GM23338 (cell line): ENCODE measurements at regions not wholly inside any gene's neighbourhood (a gene's known extent, or its start where the extent isn't known, plus 50 kb on each side); places are given as distances from the start of the nearest gene placed in this dataset.

Source experiments
- ATAC-seq: fragments of 200-7000 bp; cut with Tn5 transposase; 3 replicates; pipeline ENCODE4 v1.9.1; 2020
- DNase-seq: peaks from one replicate; pipeline ENCODE4 v3.0.0-alpha.2; 2015; ENCODE audit warnings: low spot score
- H2AFZ ChIP-seq: fragments of 200-600 bp; sonication (generic); 2 replicates; pipeline ENCODE4 v1.8.0; 2016; ENCODE audit warnings: antibody characterized with exemption, mild to moderate bottlenecking, moderate library complexity
- H3F3A ChIP-seq: fragments of 200-600 bp; sonication (generic); replicated peaks from 2 replicates; pipeline ENCODE4 v1.8.0; 2017; ENCODE audit warnings: antibody characterized with exemption, mixed run types, low read depth
- H3K27ac ChIP-seq: fragments of 200-600 bp; sonication (generic); 2 replicates; pipeline ENCODE4 v1.6.1; 2016; ENCODE audit warnings: low read depth
- H3K27me3 ChIP-seq: fragments of 200-600 bp; sonication (generic); 2 replicates; pipeline ENCODE4 v1.8.0; 2016; ENCODE audit warnings: mild to moderate bottlenecking, mixed run types, moderate library complexity; ENCODE audit not compliant: insufficient read depth
- H3K36me3 ChIP-seq: fragments of 200-600 bp; sonication (generic); 2 replicates; pipeline ENCODE4 v1.8.0; 2016; ENCODE audit warnings: mild to moderate bottlenecking; ENCODE audit not compliant: insufficient read depth
- H3K4me1 ChIP-seq: fragments of 200-600 bp; sonication (generic); 2 replicates; pipeline ENCODE4 v1.8.0; 2016; ENCODE audit warnings: mild to moderate bottlenecking, moderate library complexity; ENCODE audit not compliant: insufficient read depth
- H3K4me2 ChIP-seq: fragments of 200-600 bp; sonication (generic); 2 replicates; pipeline ENCODE4 v1.7.1; 2017; ENCODE audit warnings: mixed run types
- H3K4me3 ChIP-seq: fragments of 200-600 bp; sonication (generic); 2 replicates; pipeline ENCODE4 v1.6.1; 2016; ENCODE audit warnings: mixed run types
- H3K79me2 ChIP-seq: fragments of 200-600 bp; sonication (generic); replicated peaks from 2 replicates; pipeline ENCODE4 v1.8.0; 2017; ENCODE audit warnings: mild to moderate bottlenecking; ENCODE audit not compliant: insufficient read depth
- H3K9me2 ChIP-seq: fragments of 200-600 bp; sonication (generic); 2 replicates; pipeline ENCODE4 v1.8.0; 2017; ENCODE audit not compliant: insufficient read depth
- H4K20me1 ChIP-seq: fragments of 200-600 bp; sonication (generic); replicated peaks from 2 replicates; pipeline ENCODE4 v1.8.0; 2017; ENCODE audit warnings: mild to moderate bottlenecking; ENCODE audit not compliant: insufficient read depth
- H3K27ac Mint-ChIP-seq: 2 replicates; pipeline ENCODE4 v1.8.0; 2020; ENCODE audit warnings: inconsistent platforms, mild to moderate bottlenecking, moderate library complexity, mixed read lengths
- H3K27me3 Mint-ChIP-seq: 3 replicates; pipeline ENCODE4 v1.8.0; 2022; ENCODE audit warnings: low read depth, mild to moderate bottlenecking, moderate library complexity, mixed read lengths, inconsistent platforms; ENCODE audit not compliant: insufficient read depth, poor library complexity
- H3K36me3 Mint-ChIP-seq: 3 replicates; pipeline ENCODE4 v1.8.0; 2021; ENCODE audit warnings: low read depth, mild to moderate bottlenecking, inconsistent platforms, moderate library complexity, mixed read lengths
- H3K4me1 Mint-ChIP-seq: 3 replicates; pipeline ENCODE4 v1.8.0; 2020; ENCODE audit warnings: mild to moderate bottlenecking, inconsistent platforms, mixed read lengths
- H3K4me3 Mint-ChIP-seq: 3 replicates; pipeline ENCODE4 v1.8.0; 2021; ENCODE audit warnings: moderate library complexity, mild to moderate bottlenecking, inconsistent platforms, mixed read lengths
- H3K9me3 Mint-ChIP-seq: 3 replicates; pipeline ENCODE4 v1.8.0; 2020; ENCODE audit warnings: moderate library complexity, mild to moderate bottlenecking, inconsistent platforms, mixed read lengths
- CREB1 ChIP-seq: fragments of 250-450 bp; sonication (Bioruptor Pico); IDR thresholded peaks from 2 replicates; pipeline ENCODE4 v1.5.0; 2020; ENCODE audit warnings: low read depth, mild to moderate bottlenecking, moderate library complexity
- EZH2 ChIP-seq: fragments of 200-600 bp; sonication (generic); IDR thresholded peaks from one replicate; pipeline ENCODE4 v1.8.0; 2017; ENCODE audit warnings: antibody characterized with exemption, mild to moderate bottlenecking, low read depth; ENCODE audit not compliant: unreplicated experiment
- EZH2phosphoT487 ChIP-seq: fragments of 200-600 bp; sonication (generic); IDR thresholded peaks from one replicate; pipeline ENCODE4 v1.8.1; 2018; ENCODE audit warnings: antibody characterized with exemption; ENCODE audit not compliant: unreplicated experiment
- JUNB ChIP-seq: IDR thresholded peaks from one replicate; pipeline ENCODE4 v1.6.1; 2016; ENCODE audit warnings: antibody characterized with exemption; ENCODE audit not compliant: unreplicated experiment
- NANOG ChIP-seq: IDR thresholded peaks from 2 replicates; pipeline ENCODE4 v1.6.1; 2016; ENCODE audit warnings: antibody characterized with exemption, borderline replicate concordance
- POLR2AphosphoS5 ChIP-seq: IDR thresholded peaks from 2 replicates; pipeline ENCODE4 v1.6.1; 2016; ENCODE audit warnings: antibody characterized with exemption, low read depth
- ZNF114 ChIP-seq: fragments of 250-450 bp; sonication (Bioruptor Pico); IDR thresholded peaks from 2 replicates; pipeline ENCODE4 v1.5.0; 2020; ENCODE audit warnings: mild to moderate bottlenecking, moderate library complexity
- ZNF331 ChIP-seq: fragments of 250-450 bp; sonication (Bioruptor Pico); IDR thresholded peaks from 2 replicates; pipeline ENCODE4 v1.5.0; 2020; ENCODE audit warnings: low read depth, mild to moderate bottlenecking, moderate library complexity
- TF ChIP-seq, protein P1 (sequence below): IDR thresholded peaks from one replicate; pipeline ENCODE4 v1.6.1; 2018; ENCODE audit warnings: antibody characterized with exemption; ENCODE audit not compliant: unreplicated experiment
- TF ChIP-seq, protein P2 (sequence below), 2 experiments: fragments of 200-600 bp in 1 of 2; sonication (generic) in 1 of 2; conservative IDR thresholded peaks; 2 replicates each; pipeline versions ENCODE4 v1.5.1 to v1.6.1; 2016 to 2017; ENCODE audit warnings: antibody characterized with exemption in 2 of 2, low read depth in 2 of 2, mild to moderate bottlenecking in 2 of 2, moderate library complexity in 1 of 2

DNA sequence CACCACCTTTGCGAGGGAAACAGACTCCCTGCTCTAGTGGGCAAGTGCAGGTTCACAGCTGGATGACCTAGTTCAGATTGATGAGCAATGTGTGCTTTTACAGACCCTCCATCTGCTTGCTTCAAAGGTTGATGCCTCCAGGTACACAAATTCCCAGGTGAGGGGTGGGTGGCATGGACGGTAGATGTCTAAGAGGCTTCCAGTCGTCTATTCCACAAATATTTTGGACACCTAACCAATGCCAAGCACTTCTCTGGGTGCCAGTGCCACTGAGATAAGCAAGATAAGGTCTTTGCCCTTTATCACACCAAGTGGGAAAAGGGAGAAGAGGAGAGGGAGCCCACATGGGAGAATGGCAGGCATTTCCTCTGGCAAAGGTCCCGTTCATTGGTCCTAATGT, 316.6 kb upstream of the CDH5 start (continued):
- TF ChIP-seq, protein P1, sequence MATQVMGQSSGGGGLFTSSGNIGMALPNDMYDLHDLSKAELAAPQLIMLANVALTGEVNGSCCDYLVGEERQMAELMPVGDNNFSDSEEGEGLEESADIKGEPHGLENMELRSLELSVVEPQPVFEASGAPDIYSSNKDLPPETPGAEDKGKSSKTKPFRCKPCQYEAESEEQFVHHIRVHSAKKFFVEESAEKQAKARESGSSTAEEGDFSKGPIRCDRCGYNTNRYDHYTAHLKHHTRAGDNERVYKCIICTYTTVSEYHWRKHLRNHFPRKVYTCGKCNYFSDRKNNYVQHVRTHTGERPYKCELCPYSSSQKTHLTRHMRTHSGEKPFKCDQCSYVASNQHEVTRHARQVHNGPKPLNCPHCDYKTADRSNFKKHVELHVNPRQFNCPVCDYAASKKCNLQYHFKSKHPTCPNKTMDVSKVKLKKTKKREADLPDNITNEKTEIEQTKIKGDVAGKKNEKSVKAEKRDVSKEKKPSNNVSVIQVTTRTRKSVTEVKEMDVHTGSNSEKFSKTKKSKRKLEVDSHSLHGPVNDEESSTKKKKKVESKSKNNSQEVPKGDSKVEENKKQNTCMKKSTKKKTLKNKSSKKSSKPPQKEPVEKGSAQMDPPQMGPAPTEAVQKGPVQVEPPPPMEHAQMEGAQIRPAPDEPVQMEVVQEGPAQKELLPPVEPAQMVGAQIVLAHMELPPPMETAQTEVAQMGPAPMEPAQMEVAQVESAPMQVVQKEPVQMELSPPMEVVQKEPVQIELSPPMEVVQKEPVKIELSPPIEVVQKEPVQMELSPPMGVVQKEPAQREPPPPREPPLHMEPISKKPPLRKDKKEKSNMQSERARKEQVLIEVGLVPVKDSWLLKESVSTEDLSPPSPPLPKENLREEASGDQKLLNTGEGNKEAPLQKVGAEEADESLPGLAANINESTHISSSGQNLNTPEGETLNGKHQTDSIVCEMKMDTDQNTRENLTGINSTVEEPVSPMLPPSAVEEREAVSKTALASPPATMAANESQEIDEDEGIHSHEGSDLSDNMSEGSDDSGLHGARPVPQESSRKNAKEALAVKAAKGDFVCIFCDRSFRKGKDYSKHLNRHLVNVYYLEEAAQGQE, result no peak
- TF ChIP-seq ZNF331 (CRISPR knock-in tag), result no peak
- no peak for TF ChIP-seq EZH2
- no peak for TF ChIP-seq EZH2phosphoT487
- TF ChIP-seq JUNB, result no peak
- no peak for TF ChIP-seq NANOG
- no peak for TF ChIP-seq ZNF114
- TF ChIP-seq, protein P2, sequence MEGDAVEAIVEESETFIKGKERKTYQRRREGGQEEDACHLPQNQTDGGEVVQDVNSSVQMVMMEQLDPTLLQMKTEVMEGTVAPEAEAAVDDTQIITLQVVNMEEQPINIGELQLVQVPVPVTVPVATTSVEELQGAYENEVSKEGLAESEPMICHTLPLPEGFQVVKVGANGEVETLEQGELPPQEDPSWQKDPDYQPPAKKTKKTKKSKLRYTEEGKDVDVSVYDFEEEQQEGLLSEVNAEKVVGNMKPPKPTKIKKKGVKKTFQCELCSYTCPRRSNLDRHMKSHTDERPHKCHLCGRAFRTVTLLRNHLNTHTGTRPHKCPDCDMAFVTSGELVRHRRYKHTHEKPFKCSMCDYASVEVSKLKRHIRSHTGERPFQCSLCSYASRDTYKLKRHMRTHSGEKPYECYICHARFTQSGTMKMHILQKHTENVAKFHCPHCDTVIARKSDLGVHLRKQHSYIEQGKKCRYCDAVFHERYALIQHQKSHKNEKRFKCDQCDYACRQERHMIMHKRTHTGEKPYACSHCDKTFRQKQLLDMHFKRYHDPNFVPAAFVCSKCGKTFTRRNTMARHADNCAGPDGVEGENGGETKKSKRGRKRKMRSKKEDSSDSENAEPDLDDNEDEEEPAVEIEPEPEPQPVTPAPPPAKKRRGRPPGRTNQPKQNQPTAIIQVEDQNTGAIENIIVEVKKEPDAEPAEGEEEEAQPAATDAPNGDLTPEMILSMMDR (conservative IDR thresholded peaks at IDR 0.05; ENCODE audit: low read depth in 2 of 2), result no peak
- TF ChIP-seq CREB1 (CRISPR knock-in tag), result no peak
- no peak for TF ChIP-seq POLR2AphosphoS5

DNA sequence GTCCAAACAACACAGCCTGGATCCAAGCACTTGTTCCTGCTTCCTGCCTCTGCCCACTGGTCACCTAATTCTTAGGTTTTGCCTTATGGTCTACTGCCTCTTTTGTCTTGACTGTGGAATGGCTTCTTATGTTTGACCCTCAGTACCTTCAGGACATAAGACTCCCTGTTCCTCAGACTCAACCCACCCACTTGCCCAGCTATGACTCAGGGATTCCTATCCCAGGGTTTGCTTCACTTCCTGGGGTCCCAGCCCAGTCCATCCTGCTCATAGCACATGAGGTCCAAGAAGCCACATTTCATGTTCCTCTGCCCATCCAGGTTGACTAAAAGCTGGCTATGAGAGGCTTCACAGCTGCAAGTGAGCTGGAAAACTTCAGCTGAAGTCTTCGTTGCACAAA, 320.9 kb upstream of the CDH5 start:
- H3K36me3 ChIP-seq, result no peaks in the 10 kb centered on the region
- no peaks in the 10 kb centered on the region for H3F3A ChIP-seq
- no peaks in the 10 kb centered on the region for H3K27me3 ChIP-seq
- Mint-ChIP-seq H3K4me3 (no peak overlapping the region), H3K27ac (no peak overlapping the region), H3K27me3 (peaks cover 12% of the 10 kb centered on the region), H3K36me3 (peaks cover 15% of the 10 kb centered on the region; the same call in 2 of the 3 replicates), H3K4me1 (peaks cover 6% of the 10 kb centered on the region; the same call in 1 of the 3 replicates), H3K9me3 (no peaks in the 10 kb centered on the region; the same call in 2 of the 3 replicates)
- H4K20me1 ChIP-seq, result no peaks in the 10 kb centered on the region
- H3K4me2 ChIP-seq, result no peak overlapping the region
- TF ChIP-seq, protein P1, result no peak
- no peak overlapping the region for H2AFZ ChIP-seq
- no peak for DNase-seq
- peaks cover 5% of the 10 kb centered on the region; the same call in 1 of the 2 replicates for H3K9me2 ChIP-seq
- no peak for ATAC-seq
- H3K27ac ChIP-seq, result no peak overlapping the region
- no peaks in the 10 kb centered on the region for H3K4me1 ChIP-seq
- no peaks in the 10 kb centered on the region for H3K79me2 ChIP-seq
- no peak overlapping the region for H3K4me3 ChIP-seq
